GM21825 (cell line): ENCODE measurements at regions not wholly inside any gene's neighbourhood (a gene's known extent, or its start where the extent isn't known, plus 50 kb on each side); places are given as distances from the start of the nearest gene placed in this dataset.
"Not testable (repeated sequence)": the region's sequence is repeated elsewhere in the genome, so short reads cannot be mapped to it uniquely, and the experiment has no call there.

Experiments
- ATAC-seq: cut with Tn5 transposase; IDR thresholded peaks from one replicate; pipeline ENCODE4 v1.9.1; 2021; ENCODE audit warnings: mild to moderate bottlenecking, moderate library complexity; ENCODE audit not compliant: unreplicated experiment

DNA sequence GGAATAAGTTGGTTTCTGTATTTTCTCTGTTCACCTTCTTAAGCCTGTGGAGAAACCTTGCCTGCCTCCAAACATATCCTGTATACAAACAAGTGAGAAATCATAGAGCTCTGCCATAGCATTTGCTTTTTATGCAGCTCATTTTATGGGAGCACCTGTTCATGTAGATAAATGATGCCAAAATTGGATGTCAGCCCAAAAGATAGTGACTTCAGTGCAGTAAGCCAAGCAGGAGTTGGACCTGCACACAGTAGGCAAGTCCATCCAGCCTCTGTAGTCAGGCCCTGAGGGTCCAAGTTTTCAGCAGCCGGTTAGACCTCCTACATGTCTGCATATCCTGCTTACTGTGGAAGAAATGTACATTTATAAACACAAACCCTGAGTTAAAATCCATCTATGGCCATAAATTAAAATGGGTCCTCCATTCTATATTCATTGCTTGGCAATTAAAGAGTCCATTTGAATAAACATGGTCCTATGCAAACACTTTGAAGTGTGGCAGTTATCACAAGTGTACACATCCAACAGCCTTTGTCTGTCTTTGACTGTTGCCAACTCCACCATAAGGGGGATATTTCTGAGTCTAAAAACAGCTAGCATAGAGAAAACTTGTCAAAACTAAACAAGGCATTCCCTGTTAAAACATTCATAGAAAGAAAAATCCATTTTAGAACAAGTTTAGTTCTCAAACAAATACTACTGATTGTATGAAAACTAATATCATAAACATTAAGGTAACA is 847.8 kb downstream of the RPS29 start:
- ATAC-seq = no peak

DNA sequence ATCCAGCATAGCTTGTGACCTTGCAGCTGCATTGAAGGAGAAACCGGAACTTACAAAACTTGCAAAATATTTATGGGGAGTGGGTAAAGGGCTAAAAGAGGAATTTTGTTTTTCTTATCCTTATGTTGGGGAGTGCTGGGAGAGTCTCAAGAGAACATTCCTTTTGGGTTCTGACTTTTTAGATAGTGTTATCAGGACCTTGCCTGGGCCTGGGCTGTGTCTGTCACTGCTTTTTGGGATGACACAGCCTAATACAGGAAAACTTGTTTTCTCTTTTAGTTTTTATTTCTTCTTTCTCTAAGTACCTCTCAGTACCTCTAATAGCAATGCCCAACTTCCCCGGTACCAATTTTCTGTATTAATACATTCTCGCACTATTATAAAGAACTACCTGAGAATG is 850.6 kb downstream of the RPS29 start:
- no peak for ATAC-seq

- no peak for ATAC-seq
Measured at GRCh38 chr14:48731260-48731659, 854.9 kb downstream of the RPS29 start.

DNA sequence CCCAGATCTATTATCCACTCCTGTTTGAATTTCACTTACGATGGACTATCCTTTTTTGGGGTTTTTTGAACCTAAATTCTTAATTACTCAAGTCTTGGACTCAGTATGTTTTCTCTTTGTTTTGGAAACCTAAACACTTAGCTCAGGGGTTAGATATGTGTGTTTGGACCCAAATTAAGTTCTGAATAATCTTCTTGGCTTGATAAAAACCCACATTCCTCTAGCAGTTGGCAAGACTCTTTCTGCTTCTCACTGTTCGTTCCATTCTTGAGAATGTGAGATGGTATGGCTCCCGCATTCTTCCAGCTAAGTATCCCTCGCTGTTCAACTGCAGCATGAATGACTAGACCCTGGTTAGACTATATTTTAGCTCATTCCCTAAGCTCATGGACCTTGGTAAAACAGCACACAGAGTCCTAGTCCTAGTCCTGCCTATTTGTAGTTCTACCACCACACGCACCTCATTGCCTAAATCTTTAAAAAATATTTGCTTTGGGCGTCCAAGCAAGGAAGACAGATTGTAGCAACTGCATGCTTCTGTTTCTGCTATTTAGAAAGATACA is 860.0 kb downstream of the RPS29 start:
- ATAC-seq = no peak

- ATAC-seq = no peak
Measured at GRCh38 chr14:48725051-48725734, 861.0 kb downstream of the RPS29 start.

DNA sequence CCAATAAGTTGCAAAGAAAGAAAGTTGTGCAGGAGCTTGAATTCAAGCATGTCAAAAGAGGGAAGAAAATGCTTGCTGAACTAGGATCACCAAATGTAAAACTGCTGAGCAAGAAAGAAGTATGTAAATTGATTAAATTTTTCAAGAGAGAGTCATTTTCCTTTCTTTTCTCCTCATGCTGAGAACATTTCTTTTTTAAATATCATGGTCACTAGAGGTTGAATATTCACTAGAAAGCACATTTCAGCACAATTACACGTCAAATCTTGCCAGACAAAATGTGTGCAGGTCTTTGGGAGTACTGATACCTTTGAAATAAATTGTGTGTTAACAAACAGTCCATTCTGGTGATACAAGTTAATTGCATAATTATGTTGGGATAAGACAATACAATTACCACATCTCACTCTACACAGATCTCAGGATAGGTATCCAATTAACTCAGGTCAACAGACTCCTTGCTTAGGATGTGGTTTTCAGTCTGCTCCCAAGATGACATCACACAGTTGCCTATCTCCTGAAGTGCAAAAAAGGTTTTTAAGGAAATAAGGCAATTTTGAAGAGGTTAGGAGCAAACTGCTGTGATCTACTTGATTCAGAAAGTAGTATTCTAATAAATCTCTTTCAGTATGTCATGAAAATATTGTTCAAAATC is 862.2 kb downstream of the RPS29 start:
- ATAC-seq = no peak

DNA sequence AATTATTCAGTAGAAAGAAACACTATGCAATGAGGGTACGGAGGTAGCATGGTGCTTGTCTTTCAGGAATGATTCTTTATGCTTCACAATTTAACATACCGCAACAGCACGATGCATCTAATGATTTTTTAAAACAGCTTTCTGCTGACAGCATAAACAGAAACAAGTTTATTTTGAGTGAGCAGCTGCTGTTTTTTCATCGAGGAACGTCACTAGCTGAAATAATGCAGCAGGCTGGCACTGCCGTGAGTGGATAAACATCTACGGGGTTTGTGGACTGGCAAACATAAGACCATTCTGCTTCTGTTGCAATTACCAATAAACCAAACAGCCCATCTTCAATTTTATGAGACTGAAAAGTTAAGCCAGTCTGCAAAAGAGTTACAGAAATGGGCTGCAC is 871.8 kb downstream of the RPS29 start:
- ATAC-seq = no peak

DNA sequence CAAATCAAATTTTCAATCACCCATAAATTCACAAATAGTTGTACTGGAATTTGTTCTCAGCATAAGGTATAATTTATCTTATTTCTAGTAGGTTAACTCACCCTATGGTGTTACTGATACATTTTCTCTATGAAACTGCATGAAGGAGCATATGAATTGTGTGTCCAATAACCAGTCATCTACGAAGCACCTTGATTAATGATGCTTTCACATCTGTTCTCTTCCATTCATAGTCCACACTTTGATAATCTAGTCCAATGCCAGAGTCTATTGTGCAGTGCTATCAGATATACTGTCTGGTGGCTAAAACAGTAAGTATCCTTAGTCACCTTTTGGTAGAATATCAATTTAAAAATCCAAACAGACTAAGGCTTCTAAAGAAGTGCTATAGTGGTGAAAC is 876.0 kb downstream of the RPS29 start:
- no peak for ATAC-seq

- no peak for ATAC-seq
Measured at GRCh38 chr14:48709277-48709785, 876.8 kb downstream of the RPS29 start.

DNA sequence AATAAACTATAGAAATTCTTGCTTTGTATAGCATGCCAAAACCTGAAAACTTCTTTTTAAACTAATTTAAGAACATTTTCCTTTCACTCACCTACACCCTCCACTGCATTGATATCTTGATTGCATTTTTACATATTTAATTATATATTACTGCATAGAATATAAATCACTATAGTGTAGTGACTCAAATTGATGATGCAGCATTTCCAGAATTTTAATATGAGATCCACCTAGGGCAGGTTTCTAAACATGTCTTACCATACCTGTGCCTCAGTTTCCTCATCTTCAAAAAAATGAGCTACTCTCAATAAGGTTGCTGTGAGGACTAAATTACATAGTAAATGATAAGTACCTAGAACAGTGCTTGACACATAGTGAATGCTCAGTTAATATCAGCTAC is 881.5 kb downstream of the RPS29 start:
- no peak for ATAC-seq

DNA sequence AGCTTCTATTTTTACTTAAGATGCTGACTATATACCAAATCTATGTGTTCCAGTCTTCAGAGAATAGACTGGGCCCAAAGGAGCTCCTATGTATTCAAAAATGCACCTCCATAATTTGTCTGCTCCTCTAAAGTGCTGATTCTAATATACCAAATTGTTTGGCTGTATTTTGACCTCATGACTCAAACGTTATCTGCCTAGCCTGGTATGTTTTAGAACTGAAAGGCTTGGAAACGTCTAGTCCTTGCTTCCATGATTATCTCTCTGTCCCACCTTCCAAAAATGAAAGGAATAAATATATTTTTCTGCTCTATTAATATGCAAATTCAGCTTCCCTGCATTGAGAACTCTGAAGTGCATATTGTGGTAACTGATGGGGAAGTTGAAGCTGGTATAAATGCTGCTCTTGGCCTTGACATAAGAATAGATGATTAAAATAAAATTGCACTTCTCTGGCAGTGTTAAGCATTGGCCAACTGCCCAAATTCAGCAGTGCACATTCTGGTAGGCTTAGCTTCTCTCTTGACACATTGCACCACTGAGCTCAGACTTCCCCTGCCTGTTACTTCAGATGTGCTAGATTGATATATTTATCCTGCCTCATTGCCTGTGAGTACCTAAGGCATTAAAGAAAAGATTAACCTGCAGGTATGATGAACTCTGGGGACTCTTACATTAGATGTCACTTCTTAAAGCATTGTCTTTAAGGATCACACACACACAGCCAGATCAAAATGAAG is 882.3 kb downstream of the RPS29 start:
- no peak for ATAC-seq

GRCh38 chr14:48697362-48697761 is 888.8 kb downstream of the RPS29 start:
- ATAC-seq = not testable (repeated sequence)

DNA sequence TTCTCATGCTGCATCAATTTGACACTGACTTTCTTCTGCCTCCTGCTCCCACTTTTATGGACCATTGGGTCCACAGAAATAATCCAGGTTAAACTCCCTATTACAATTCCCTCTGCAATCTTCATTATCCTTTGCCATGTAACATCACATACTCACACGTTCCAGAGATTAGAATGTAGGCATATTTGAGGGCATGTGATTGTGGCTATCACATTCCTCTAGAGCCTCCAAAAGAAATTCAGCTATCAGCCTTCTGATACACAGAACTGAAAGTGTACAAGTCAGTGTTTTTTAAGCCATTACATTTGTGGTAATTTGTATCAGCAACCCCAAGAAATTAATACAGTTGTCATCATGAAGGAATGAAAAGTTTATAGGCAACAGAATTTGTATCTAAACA is 892.4 kb downstream of the RPS29 start:
- no peak for ATAC-seq

DNA sequence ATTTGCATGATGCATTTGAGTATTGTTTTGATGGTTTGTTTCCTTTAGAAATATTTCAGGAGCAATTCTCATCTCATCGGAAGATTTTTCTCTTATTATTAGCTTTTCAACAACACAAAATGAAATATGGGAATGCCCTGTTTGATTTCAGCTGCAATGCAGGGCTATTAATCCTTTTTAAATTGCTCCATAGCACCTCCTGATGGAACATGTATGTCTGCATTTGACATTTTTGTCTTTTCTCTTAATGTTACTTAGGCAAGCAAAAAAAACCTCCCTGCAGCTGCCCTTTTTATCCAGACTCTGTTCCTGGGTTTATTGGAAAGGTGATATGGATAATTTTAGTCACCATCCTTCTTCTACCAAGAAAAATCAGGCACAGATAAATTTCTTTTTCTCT is 895.8 kb downstream of the RPS29 start:
- no peak for ATAC-seq

DNA sequence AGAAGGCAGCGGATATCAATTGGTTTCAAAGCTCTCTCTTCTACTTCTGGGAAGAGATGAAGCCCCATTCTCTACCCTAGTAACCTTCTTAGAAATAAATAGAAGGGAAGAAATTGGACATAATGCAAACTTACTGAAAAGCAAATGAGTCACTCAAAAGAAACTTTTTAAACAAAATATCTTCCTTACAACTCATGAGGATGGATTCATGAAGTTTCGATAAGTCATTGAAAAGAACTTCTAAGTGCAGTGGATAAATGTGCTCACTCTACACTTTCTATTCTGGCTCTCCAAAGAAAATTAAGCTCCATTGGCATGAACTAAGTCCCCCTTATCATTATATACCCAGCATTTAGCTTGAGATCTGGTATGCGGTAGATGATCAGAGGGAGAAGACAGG is 899.5 kb downstream of the RPS29 start:
- no peak for ATAC-seq

DNA sequence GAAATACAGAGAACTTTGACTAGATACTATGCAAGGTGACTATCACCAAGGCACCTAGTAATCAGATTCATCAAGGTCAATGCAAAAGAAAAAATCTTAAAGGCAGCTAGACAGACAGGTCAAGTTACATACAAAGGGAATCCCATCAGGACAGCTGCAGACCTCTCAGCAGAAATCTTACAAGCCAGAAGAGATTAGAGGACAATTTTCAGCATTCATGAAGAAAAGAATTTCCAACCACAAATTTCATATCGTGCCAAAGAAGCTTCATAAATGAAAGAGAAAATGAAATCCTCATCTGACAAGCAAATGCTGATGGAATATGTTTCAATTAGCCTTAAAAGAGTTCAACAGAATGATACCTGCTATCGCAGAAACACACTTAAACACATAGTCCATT is 913.7 kb downstream of the RPS29 start:
- ATAC-seq = no peak

- no peak for ATAC-seq
Measured at GRCh38 chr14:48670939-48671338, 915.2 kb downstream of the RPS29 start.

DNA sequence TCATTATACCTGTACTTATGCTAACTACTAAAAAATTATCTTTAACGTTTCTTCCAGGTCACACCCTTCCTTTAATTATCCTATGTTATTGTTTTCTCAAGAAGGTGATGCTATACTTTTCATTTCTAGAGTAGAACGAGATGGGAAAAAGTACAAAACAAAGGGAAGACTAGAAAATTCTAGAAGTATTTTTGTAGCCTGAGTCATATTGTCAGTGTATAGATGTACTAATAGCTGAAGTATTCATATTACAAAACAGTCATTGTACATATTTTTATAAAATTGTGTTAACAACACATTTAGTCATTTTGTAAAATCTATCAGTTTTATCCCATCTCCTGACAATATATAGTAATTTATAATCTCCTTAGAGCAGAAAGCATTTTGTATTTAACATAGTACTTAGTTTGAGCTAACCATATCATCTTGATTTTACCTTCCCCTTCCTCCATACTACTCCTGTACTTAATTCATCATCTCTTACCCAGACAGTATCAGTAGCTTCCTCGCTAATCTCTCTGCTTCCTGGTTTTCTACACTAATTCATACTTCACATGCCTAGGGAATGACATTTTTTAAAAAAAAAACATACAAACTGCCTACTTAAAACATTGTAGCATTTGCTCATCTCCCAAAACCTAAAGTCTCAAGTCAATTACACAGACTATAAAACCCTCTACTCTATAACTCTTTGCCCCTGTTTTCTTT is 920.9 kb downstream of the RPS29 start:
- no peak for ATAC-seq

GRCh38 chr14:48643241-48643640 is 942.9 kb downstream of the RPS29 start:
- ATAC-seq = no peak

DNA sequence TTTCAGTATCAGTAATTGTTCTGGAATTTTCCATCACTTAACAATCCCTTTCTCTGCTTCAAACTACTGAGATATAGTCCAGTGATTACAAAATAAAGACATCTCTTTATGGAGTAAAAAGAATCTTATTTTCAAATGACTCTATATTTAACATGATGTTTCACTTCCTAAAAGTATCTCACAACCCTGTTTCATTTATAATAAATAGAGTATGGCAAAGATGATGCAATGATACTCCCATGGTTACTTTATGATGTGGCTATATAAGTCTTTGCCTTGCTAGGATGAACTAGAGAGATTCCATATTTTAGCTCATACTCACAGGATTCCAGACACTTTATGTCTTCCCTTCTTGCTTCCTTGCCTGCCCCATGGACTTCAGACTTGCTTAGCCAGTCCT is 953.5 kb upstream of the MDGA2 start:
- ATAC-seq = no peak
